ENCODE measurements at regions not wholly inside any gene's neighbourhood (a gene's known extent, or its start where the extent isn't known, plus 50 kb on each side); places are given as distances from the start of the nearest gene placed in this dataset.

DNA sequence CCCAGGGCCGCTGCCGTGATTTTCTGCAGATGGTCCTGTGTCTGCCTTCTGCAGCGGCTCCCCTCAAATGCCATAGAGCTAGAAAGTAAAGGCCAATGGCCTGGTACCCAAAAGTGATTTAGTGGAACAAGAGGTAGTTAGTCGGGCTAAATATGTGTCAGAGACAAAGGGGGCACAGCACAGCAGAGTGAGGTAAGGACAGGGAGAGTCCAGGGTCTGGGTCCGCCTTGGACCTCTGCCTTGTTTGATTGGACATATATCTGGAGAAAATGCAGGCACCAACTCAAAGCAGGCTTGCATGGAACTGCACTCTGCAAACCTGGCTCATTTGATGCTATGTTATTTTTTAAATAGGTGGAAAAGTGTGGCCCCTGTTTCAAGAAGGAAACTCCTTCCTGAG, 249.6 kb upstream of the B3GAT1 start:
- TF ChIP-seq, protein P1, sequence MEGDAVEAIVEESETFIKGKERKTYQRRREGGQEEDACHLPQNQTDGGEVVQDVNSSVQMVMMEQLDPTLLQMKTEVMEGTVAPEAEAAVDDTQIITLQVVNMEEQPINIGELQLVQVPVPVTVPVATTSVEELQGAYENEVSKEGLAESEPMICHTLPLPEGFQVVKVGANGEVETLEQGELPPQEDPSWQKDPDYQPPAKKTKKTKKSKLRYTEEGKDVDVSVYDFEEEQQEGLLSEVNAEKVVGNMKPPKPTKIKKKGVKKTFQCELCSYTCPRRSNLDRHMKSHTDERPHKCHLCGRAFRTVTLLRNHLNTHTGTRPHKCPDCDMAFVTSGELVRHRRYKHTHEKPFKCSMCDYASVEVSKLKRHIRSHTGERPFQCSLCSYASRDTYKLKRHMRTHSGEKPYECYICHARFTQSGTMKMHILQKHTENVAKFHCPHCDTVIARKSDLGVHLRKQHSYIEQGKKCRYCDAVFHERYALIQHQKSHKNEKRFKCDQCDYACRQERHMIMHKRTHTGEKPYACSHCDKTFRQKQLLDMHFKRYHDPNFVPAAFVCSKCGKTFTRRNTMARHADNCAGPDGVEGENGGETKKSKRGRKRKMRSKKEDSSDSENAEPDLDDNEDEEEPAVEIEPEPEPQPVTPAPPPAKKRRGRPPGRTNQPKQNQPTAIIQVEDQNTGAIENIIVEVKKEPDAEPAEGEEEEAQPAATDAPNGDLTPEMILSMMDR (IDR thresholded peaks at IDR 0.05): no peak
- no peak for TF ChIP-seq EZH2 (IDR thresholded peaks at IDR 0.05; ENCODE audit: borderline replicate concordance, insufficient read depth, low read depth, low read length, poor library complexity, severe bottlenecking)
